Cardiac muscle cell (in vitro differentiated cells and primary cell): ENCODE measurements at regions not wholly inside any gene's neighbourhood (a gene's known extent, or its start where the extent isn't known, plus 50 kb on each side); places are given as distances from the start of the nearest gene placed in this dataset.

ENCODE experiments used
- DNase-seq, 2 donors: peaks; one replicate each; pipeline versions ENCODE4 v3.0.0 to v3.0.0-alpha.2; 2010 to 2017; ENCODE audit warnings: low read depth in 1 of 2, low spot score in 1 of 2
- H3K27ac ChIP-seq: fragments of 200-600 bp; sonication (generic); 2 replicates; pipeline ENCODE4 v1.5.1; 2016
- H3K27me3 ChIP-seq: fragments of 200-600 bp; sonication (generic); 2 replicates; pipeline ENCODE4 v1.6.0; 2016; ENCODE audit warnings: control low read depth
- H3K36me3 ChIP-seq: fragments of 200-600 bp; sonication (generic); 2 replicates; pipeline ENCODE4 v1.5.1; 2016; ENCODE audit warnings: control low read depth
- H3K4me1 ChIP-seq: fragments of 200-600 bp; sonication (generic); 2 replicates; pipeline ENCODE4 v1.8.1; 2017; ENCODE audit warnings: low read depth, mild to moderate bottlenecking, mixed run types
- H3K4me3 ChIP-seq: fragments of 200-600 bp; sonication (generic); 2 replicates; pipeline ENCODE4 v1.5.1; 2016; ENCODE audit warnings: mild to moderate bottlenecking
- H3K9me3 ChIP-seq: fragments of 200-600 bp; sonication (generic); 2 replicates; pipeline ENCODE4 v1.5.1; 2017; ENCODE audit warnings: low read depth, mild to moderate bottlenecking, control low read depth
- CTCF ChIP-seq: IDR thresholded peaks from 2 replicates; pipeline ENCODE4 v1.5.1; 2012; ENCODE audit warnings: low read depth, mild to moderate bottlenecking, low read length

- H3K27ac ChIP-seq = no peak overlapping the region
- H3K36me3 ChIP-seq = no peaks in the 10 kb centered on the region
- H3K4me3 ChIP-seq = no peak overlapping the region
- no peak for TF ChIP-seq CTCF
- peaks cover 14% of the 10 kb centered on the region for H3K4me1 ChIP-seq
- peak in 1 of 2 donors; percentile 29 for DNase-seq
- H3K27me3 ChIP-seq = no peaks in the 10 kb centered on the region
- H3K9me3 ChIP-seq = no peaks in the 10 kb centered on the region
Measured at GRCh38 chr4:138410266-138410665, 168.1 kb upstream of the SLC7A11 start.

GRCh38 chr4:138409670-138410069 is 167.5 kb upstream of the SLC7A11 start:
- Histone ChIP-seq H3K4me1 (peaks cover 20% of the 10 kb centered on the region), H3K36me3 (no peaks in the 10 kb centered on the region), H3K27ac (no peak overlapping the region), H3K4me3 (no peak overlapping the region), H3K27me3 (no peaks in the 10 kb centered on the region), H3K9me3 (no peaks in the 10 kb centered on the region)
- no peak for DNase-seq
- TF ChIP-seq CTCF = no peak

GRCh38 chr4:138408758-138409157 is 166.6 kb upstream of the SLC7A11 start:
- DNase-seq = no peak
- Histone ChIP-seq H3K4me1 (peaks cover 21% of the 10 kb centered on the region), H3K27ac (no peak overlapping the region), H3K36me3 (no peaks in the 10 kb centered on the region), H3K4me3 (no peak overlapping the region), H3K9me3 (no peaks in the 10 kb centered on the region), H3K27me3 (no peaks in the 10 kb centered on the region)
- TF ChIP-seq CTCF = no peak

- DNase-seq = no peak
- Histone ChIP-seq H3K4me1 (peaks cover 21% of the 10 kb centered on the region), H3K27me3 (no peaks in the 10 kb centered on the region), H3K4me3 (no peak overlapping the region), H3K9me3 (no peaks in the 10 kb centered on the region), H3K27ac (no peak overlapping the region), H3K36me3 (no peaks in the 10 kb centered on the region)
- no peak for TF ChIP-seq CTCF
Measured at GRCh38 chr4:138407329-138407728, 165.2 kb upstream of the SLC7A11 start.

- Histone ChIP-seq H3K27ac (no peak overlapping the region), H3K9me3 (no peaks in the 10 kb centered on the region), H3K4me3 (no peak overlapping the region), H3K36me3 (no peaks in the 10 kb centered on the region), H3K4me1 (peaks cover 21% of the 10 kb centered on the region), H3K27me3 (no peaks in the 10 kb centered on the region)
- peak in 1 of 2 donors; percentile 10 for DNase-seq
- TF ChIP-seq CTCF = no peak
Measured at GRCh38 chr4:138406876-138407275, 164.7 kb upstream of the SLC7A11 start.
